Left lobe of liver (tissue), 2 donors: ENCODE measurements at regions not wholly inside any gene's neighbourhood (a gene's known extent, or its start where the extent isn't known, plus 50 kb on each side); places are given as distances from the start of the nearest gene placed in this dataset.
"Not testable (repeated sequence)": the region's sequence is repeated elsewhere in the genome, so short reads cannot be mapped to it uniquely, and the experiment has no call there.

Source experiments
- ATAC-seq: fragments of 200-7000 bp; cut with Tn5 transposase; one replicate; pipeline ENCODE4 v1.9.1; 2020; ENCODE audit warnings: mild to moderate bottlenecking, moderate library complexity
- DNase-seq: peaks from one replicate; pipeline ENCODE4 v3.0.0-alpha.2; 2020; ENCODE audit warnings: low spot score
- donor health status: DM: no; HTN: no; CAD: no; lungs with moderate emphysema.
- donor health status: DM: no; HTN: yes; CAD: no.

DNA sequence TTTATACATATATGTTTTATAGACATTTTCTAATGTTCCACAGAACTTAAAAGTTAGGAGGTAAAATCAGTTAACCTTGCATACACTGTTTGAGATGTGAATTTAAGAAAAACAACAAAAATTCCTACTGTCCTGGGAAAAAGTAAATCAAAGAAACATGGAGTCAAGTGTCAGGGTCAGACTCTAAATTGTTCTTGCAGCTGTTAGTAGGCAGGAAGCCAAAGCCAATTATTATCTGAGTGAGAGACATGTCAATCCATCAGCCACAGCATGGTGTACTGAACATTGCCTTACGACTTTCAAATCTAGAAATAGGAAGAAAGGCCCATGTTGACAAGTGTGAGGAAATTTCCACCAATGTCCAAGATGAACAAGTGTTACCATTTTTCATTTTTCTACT, 461.2 kb upstream of the MBL2 start:
- DNase-seq (no peak), ATAC-seq (no peak)

DNA sequence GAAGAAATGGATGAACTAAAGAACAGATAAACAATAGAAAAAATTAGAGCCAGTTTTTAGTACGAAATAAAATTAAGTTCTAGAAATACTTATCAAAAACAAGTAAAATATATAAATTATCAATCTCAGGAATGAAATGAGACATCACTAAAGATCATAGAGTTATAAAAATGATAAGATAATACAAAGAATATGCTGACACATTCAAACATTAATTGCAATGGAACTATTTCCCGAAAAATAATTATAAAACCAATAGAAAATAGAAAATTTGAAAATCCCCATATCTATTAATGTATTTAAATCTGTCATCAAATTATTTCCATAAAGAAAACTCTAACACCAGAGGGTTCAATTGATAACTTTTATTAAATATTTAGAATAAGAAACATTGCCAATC, 458.1 kb upstream of the MBL2 start:
- ATAC-seq (no peak), DNase-seq (no peak)

DNA sequence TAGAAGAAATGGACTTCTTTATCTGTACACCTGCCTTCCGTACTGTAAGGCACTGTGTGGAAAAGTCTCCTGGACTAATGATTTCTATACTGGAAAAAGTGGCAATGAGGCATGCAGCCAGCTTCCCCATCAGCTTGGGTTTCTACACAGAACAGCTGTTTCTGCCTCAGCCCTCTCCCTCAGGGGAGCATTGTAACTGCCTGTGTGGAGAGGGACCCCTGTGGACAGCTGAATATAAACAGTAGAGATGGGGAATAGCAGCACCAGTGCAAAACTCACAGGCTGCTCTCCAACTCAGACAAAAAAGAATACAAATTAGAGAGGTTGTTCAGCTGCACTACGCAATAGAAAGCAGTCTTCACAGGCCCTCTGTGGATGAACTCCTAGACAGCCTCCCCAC, 451.3 kb upstream of the MBL2 start:
- ATAC-seq = no peak
- no peak for DNase-seq

DNA sequence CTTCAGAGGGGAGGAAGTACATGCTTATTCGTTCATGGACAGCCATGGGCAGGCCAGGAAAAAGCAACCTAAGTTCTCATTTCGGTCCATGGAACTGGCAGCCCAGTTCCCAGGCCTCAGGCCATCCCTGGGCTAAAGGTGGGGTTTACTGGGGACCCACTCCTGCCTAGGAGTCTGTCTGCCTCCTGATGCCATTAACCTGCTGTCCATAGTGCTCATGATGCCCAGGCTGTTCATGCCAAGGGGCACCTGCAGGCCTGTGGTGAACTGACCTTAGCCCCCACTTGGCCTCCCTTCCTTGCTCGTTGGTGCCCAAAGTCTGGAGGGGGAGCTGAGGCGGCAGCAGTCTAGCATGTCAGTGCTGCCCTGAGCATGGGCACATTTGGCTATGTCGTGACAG, 450.2 kb upstream of the MBL2 start:
- DNase-seq (no peak), ATAC-seq (no peak)

DNA sequence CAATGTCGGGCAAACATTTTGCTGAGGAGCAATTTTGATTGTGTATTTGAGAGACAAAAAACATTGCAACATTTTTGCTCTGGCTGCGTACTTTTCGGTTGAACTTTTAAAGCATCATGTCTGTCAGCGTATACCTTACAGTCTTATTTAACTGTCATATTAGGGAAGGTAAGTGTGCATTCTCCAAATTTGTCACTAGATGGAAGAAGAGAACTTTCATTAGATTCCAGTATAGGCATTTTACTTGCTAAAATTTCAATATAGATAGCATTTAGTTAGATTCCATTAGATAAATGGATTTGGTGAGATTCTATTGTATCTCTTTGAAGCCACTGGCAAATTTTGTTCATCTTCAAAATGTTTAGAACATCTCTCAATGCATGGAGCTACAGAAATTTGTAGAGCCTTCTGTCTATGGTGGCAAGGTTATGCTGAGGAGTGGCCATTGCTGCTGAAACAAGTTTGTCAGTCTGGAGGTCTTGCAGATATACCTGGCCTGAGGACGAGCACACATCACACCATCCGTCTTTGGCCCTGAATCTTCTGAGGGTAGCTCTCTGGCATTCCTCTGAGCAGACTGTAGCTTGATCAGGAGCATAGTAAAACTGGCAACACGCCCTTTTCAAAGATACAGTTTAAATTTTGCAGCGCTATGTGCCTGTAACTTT, 437.5 kb upstream of the MBL2 start:
- DNase-seq (no peak), ATAC-seq (peak; percentile 76)

DNA sequence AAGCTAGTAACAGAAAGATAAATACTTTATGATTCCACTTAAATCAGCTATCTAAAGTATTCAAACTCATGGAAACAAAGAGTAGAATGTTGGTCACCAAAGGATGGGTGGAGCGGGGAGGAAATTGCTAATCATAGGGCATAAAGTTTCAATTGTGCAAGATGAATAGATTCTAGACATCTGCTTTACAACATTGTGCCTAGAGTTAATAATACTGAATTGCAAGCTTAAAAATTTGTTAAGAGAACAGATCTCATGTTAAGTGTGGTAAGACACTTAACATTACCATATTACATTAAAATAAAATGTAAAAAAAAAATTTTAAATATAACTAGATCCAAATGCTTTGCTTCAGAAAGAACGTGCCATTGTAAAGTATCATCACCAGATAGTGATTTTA, 411.1 kb upstream of the MBL2 start:
- ATAC-seq (no peak), DNase-seq (no peak)

DNA sequence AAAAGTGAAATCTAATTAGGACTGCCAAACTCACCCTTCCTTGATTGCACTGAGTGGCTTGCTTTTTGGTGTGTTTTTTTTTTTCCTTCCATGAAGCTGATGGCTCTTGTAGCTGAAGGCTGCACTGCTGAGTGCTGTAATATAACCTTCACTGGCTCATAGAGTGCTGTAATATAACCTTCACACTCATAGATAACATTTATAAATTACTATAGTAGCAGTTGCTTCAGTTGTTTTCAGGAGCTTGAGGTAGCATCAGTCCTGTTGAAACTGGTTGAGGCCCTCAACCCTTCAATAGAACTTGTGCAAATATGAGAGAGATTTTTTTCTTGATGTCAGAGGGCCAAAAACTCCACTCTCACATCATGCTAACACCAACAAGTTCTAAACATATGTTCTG, 404.9 kb upstream of the MBL2 start:
- ATAC-seq = no peak
- DNase-seq = no peak

DNA sequence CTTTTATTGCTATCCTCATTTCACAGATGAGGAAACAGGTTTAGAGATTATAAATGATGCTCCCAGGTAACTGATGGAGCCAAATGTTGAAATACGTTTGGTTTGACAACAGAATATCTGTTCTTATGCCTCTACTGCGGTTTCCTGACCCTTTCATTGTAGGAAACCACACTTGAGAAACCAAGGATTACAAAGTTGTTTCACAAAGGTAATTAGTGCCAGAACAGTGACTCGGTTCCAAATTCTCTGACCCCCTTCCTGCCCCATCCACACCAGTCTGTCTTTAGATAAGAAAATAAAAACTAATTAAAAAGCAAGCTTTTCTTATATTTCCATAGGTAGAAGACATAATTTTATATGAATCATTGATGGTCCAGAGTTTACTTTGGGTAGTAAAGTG, 393.7 kb upstream of the MBL2 start:
- ATAC-seq = no peak
- DNase-seq = no peak

DNA sequence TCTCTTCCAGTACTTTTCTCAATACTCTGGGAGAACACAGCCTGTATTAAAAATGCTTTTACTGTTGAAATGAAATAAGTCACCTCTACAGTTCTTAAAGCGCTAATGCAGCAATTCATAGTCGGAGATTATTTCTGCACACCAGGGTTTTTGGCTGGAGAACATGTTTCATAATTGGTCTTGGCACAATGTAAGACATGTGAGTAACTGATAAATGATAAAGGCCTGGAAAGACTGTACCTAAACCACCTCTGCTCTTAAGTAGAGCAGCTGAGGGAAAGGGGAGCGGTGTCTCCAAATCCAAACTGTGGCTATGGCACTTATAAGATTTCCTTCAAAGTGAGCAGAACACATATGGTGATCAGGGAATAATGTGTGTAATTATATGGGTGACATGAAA, 390.3 kb upstream of the MBL2 start:
- DNase-seq = no peak
- ATAC-seq = peak; percentile 57

DNA sequence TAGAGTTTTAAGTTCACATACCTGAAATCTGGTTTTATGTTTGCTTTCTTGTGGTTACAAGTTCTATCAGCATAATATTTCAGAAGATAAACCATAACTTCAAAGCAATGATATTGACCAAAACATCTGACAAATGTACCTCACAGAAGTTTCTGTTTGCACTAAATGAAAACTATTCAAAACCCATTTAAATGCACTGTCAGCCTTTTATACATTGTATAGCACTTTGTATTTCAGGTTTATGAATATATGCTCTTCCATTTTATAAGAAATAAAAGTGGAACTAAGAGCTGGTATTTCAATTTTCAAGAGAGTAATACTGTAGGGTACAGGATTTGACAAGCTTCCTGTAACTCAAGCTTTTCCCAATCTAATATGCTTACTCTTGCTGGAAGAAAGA, 388.6 kb upstream of the MBL2 start:
- no peak for DNase-seq
- ATAC-seq = no peak

DNA sequence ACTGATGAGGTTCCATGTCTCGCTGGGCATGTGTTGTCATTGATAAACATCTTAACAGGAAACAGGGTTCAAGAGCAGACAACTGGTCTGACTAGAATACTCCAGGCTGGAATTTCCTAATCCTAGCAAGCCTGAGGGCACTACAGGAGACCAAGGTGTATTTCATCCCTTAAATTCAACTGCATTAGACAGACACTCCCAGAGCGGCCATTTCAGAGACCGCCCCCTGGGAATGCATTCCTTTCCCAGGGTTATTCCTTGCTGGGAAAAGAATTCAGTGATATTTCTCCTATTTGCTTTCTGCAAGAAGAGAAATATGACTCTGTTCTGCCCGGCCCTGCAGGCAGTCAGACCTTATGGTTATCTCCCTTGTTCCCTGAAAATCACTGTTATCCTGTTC, 383.1 kb upstream of the MBL2 start:
- DNase-seq, ATAC-seq: not testable (repeated sequence)

DNA sequence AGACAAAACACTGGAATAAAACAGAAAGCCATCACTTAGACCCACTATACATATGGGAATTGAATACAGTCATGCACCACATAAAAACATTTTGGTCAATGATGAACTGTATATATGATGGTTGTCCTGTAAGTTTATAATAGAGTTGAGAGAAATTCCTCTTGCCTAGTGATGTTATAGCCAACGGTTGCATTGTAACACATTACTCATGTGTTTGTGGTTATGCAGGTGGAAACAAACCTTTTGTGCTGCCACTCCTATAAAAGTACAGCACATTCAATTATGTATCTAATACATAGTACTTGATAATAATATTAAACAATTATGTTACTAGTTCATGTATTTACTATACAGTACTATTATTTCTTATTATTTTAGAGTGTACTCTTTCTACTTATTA, 381.2 kb upstream of the MBL2 start:
- DNase-seq (no peak), ATAC-seq (no peak)

DNA sequence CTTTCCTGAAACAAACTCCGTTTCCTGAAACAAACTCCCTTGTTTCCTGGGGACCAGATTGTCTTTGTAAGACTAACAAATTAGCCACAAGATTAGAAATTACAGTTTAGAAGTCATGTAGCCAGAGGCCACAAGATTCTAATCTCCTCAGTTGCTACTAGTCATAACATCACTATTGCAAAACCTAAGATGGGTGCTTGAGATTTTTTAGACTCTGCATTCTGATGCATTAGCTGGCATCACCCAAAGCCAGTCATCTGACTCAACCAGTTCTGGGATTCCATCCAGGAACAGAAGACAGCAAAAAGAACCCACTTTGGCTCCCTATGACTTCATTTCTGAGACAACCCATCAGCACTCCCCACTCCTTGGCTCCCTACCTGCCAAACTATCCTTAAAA, 367.9 kb upstream of the MBL2 start:
- ATAC-seq (no peak), DNase-seq (no peak)

DNA sequence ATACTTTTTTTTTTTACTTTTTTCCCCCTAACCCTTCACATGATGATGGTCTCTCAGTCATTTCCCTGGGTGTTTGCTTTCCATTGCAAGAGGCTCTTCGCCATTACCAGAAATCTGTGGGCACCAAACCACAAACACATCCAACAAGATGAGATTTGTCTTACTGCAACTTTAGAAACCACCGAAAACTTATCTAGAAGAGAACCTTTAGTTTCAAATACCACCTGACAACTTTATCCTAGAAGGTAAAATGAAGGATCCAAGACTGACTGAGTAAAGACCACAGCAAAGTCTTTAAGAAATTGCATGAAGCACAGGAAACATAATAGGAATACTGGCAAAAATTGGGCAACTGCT, 363.3 kb upstream of the MBL2 start:
- ATAC-seq = no peak

DNA sequence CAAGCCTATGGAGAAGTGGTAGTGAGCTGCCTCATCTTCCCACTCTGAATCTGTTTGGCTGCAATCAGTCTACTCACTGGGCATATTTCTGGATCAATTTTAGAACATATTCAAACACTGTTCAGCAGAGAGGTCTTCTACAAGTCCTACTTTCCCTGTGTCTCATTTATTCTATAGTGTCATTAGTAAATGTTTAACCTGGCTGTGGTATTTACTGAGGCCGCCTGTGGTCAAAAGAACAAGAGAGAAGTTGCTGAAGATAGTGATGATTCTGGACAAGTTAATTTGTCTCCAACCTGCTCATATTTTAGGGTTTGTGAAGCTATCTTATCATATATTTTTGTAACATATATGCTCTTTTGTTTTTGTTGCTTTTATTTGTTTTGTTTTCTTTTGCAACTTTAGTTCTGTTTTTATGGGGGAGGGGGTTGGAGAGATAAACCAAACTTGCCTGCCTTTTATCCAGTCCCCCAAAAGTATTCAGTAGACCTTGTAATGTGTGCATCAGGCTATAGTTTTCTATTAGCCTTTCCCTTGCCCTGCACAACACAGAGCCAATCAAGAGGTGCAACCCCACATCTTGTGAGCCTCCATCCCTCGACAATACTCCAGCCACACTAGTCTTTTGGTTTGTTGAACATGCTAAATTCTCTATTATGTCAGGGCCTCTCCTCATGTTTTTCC, 362.8 kb upstream of the MBL2 start:
- no peak for ATAC-seq
- no peak for DNase-seq

More for the DNA sequence above, 363.3 kb upstream of the MBL2 start:
- DNase-seq = no peak

DNA sequence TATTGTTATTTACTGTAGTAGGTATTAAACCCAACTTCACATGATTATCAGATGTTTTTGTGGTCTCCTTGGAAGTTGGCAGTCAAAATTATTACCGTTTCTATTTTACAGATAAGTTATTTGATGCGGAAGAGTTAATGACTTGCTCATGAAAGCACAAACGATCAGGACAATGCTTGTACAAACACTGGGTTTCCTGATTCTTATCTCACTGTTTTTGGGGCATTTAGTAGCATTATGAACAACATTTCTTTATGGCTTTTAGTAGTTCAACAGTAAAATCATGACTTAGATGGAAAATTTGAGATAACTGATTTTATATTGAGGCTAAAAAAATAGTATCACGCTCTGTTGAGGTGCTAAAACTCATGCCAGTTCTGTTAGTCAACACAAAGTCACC, 361.5 kb upstream of the MBL2 start:
- DNase-seq = no peak
- no peak for ATAC-seq

DNA sequence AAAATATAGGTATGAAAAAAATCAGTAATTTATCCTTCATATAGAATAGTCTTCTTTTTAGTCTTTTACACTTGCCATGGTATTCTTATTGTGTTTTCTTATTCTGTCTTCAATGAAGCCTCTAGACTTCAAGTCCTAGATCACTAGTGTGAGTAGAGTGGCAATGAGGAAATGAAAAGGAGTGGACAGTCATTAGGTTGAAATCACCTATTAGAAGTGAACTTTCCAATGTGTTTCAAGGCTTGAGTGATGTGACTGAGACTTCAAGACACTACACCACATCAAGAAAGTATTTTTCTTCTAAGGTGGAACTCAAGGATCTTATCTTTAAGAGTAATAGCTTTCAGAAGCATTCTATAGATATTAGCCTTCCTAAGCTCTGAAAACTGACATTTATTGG, 357.8 kb upstream of the MBL2 start:
- ATAC-seq (no peak), DNase-seq (no peak)

DNA sequence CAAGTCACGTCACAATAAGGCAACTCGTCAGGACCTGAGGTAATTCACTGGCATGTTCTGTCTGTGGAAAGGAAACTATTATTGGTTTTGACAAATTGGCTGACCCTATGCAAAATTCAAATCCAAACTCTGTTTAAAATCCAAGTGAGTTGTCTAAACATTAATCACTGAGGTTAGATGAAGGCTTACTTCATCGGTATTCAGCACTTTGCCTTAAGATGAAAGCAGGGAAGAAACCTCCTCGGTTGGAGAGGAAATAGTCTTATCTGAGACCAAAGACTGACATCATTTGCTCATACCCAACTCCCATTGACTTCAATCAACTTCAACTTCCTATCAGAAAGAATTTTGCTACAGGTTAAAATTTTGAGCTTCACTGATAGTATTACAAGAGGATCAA, 355.1 kb upstream of the MBL2 start:
- no peak for ATAC-seq

DNA sequence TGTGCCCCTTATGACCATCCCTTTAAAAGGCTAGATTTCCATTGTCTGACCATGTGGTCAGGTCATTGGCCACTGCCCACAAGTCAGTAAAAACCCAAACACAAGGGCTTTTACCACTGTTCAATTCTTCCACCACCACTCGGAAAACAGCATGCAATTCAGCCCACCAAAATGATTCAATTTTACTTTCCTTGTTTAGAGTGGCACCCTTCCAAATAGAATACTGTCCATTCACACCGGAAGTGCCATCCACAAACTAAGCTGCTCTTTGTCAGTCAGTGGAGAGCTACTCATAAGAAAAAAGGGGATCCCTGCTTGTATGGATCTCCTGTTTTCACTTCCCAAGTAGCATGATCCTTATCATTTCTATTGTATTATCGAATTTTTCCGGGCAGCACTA, 350.7 kb upstream of the MBL2 start:
- DNase-seq = no peak

More for the DNA sequence above, 355.1 kb upstream of the MBL2 start:
- no peak for DNase-seq

DNA sequence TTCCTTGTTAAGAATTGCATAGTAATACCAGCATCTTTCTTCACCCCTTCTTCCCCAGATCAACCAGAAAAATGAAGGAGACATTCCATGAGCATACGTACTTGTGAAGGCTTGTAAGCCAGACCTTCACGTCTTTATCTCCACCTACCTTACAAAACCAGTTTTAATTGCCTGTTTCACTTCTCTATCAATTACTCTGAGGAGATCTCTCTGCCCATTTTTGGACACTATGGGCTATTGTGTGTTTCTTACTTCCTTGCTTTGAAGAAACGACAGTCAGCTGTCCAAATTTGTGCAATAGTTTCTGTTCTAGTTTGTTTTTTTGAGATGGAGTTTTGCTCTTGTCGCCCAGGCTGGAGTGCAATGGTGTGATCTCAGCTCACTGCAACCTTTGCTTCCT, 349.7 kb upstream of the MBL2 start:
- DNase-seq = no peak
- no peak for ATAC-seq

More for the DNA sequence above, 350.7 kb upstream of the MBL2 start:
- ATAC-seq = no peak

DNA sequence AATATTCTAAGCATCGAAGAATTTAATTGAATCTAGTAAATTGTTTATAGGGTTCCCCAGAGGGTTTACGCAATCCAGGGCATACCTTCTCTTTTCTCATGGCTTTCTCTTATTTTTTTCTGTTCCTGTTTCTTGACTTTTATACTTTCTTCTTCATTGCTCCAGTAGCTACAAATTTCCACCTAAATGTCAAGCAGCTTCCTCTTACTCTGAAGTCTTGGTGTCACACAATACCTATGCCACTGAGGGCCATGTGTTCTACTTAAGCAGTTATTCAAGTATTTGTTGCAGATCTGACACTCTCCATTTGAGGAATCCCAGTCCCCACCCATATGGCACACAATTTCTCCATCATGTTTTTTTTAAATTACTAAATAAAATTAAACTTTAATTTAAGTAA, 343.1 kb upstream of the MBL2 start:
- no peak for DNase-seq
- no peak for ATAC-seq

DNA sequence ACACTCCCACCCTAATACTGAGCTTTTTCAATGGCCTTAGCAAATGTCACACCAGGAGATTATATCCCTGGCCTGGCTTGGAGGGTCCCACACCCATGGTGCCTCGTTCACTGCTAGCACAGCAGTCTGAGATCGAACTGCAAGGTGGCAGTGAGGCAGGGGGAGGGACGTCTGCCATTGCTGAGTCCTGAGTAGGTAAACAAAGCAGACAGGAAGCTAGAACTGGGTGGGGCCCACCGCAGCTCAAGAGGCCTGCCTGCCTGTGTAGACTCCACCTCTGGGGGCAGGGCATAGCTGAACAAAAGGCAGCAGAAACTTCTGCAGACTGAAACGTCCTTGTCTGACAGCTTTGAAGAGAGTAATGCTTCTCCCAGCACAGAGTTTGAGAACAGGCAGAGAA, 338.9 kb upstream of the MBL2 start:
- ATAC-seq (no peak), DNase-seq (no peak)

DNA sequence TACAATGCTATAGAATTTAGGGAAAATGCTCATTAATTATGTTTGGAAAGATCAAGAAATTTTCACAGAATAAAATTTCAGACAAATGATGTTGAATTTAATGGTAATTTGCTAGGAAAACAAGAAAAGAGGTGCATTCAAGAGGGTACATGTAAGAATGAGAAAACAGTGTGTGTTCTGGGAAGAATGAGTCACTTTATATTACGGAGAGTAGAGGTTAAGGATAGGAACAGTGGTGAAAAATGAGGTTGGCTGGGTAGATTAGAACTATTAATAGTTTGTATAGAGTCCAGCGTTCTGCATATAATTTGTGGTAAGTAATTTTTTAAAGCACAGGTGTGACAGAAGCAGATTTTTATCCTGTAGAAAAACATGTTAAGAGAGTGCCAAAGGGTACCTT, 336.7 kb upstream of the MBL2 start:
- DNase-seq (no peak), ATAC-seq (no peak)
